Trophoblast cell (in vitro differentiated cells and primary cell): ENCODE measurements at regions not wholly inside any gene's neighbourhood (a gene's known extent, or its start where the extent isn't known, plus 50 kb on each side); places are given as distances from the start of the nearest gene placed in this dataset.
"Not testable (repeated sequence)": the region's sequence is repeated elsewhere in the genome, so short reads cannot be mapped to it uniquely, and the experiment has no call there.

Source experiments
- DNase-seq, 2 donors: peaks; one replicate each; pipeline ENCODE4 v3.0.0-alpha.2; 2016
- H2AFZ ChIP-seq: 2 replicates; pipeline ENCODE4 v1.6.1; 2013; ENCODE audit warnings: low read length, moderate library complexity, mild to moderate bottlenecking; ENCODE audit not compliant: insufficient read depth, poor library complexity
- H2AK5ac ChIP-seq: 2 replicates; pipeline ENCODE4 v1.6.1; 2013; ENCODE audit warnings: mild to moderate bottlenecking, low read length
- H2BK120ac ChIP-seq: 2 replicates; pipeline ENCODE4 v1.6.1; 2013; ENCODE audit warnings: low read length, mild to moderate bottlenecking, moderate library complexity; ENCODE audit not compliant: insufficient read depth, poor library complexity
- H2BK12ac ChIP-seq: 2 replicates; pipeline ENCODE4 v1.6.1; 2013; ENCODE audit warnings: mild to moderate bottlenecking, low read length, moderate library complexity
- H2BK5ac ChIP-seq: 2 replicates; pipeline ENCODE4 v1.6.1; 2013; ENCODE audit warnings: low read length, low read depth, moderate library complexity, mild to moderate bottlenecking; ENCODE audit not compliant: poor library complexity
- H3K14ac ChIP-seq: 2 replicates; pipeline ENCODE4 v1.6.1; 2013; ENCODE audit warnings: mild to moderate bottlenecking, low read length
- H3K18ac ChIP-seq: 2 replicates; pipeline ENCODE4 v1.6.1; 2013; ENCODE audit warnings: mild to moderate bottlenecking, low read length
- H3K23ac ChIP-seq: 2 replicates; pipeline ENCODE4 v1.6.1; 2013; ENCODE audit warnings: low read length
- H3K27ac ChIP-seq: 2 replicates; pipeline ENCODE4 v1.5.1; 2013; ENCODE audit warnings: low read depth, mild to moderate bottlenecking, inconsistent platforms, low read length, moderate library complexity
- H3K27me3 ChIP-seq: 2 replicates; pipeline ENCODE4 v1.6.1; 2013; ENCODE audit warnings: inconsistent platforms, mild to moderate bottlenecking, low read length, moderate library complexity; ENCODE audit not compliant: insufficient read depth
- H3K36me3 ChIP-seq, 2 experiments: 1 replicate in 1 of 2; 2 replicates in 1 of 2; pipeline ENCODE4 v1.6.1; 2013; ENCODE audit warnings: low read length in 2 of 2, mild to moderate bottlenecking in 2 of 2, moderate library complexity in 1 of 2; ENCODE audit not compliant: insufficient read depth in 2 of 2, control insufficient read depth in 1 of 2
- H3K4ac ChIP-seq: 2 replicates; pipeline ENCODE4 v1.6.1; 2013; ENCODE audit warnings: low read depth, mild to moderate bottlenecking, low read length, moderate library complexity
- H3K4me1 ChIP-seq, 2 experiments: 1 replicate in 1 of 2; 2 replicates in 1 of 2; pipeline ENCODE4 v1.6.1; 2013; ENCODE audit warnings: low read length in 2 of 2, mild to moderate bottlenecking in 2 of 2, moderate library complexity in 1 of 2; ENCODE audit not compliant: insufficient read depth in 2 of 2, control insufficient read depth in 1 of 2
- H3K4me2 ChIP-seq: 2 replicates; pipeline ENCODE4 v1.6.1; 2013; ENCODE audit warnings: inconsistent platforms, mild to moderate bottlenecking, low read length, moderate library complexity
- H3K4me3 ChIP-seq: 2 replicates; pipeline ENCODE4 v1.5.1; 2013; ENCODE audit warnings: mild to moderate bottlenecking, low read depth, low read length, inconsistent platforms
- H3K79me1 ChIP-seq: one replicate; pipeline ENCODE4 v1.6.1; 2013; ENCODE audit warnings: low read length
- H3K79me2 ChIP-seq: 2 replicates; pipeline ENCODE4 v1.6.1; 2013; ENCODE audit warnings: low read length, mild to moderate bottlenecking; ENCODE audit not compliant: control insufficient read depth, insufficient read depth, poor library complexity
- H3K9ac ChIP-seq: 2 replicates; pipeline ENCODE4 v1.6.1; 2013; ENCODE audit warnings: mild to moderate bottlenecking, low read length
- H3K9me3 ChIP-seq: 2 replicates; pipeline ENCODE4 v1.6.1; 2013; ENCODE audit warnings: low read depth, mild to moderate bottlenecking, control low read depth, inconsistent platforms, low read length; ENCODE audit not compliant: insufficient read depth
- H4K12ac ChIP-seq: 2 replicates; pipeline ENCODE4 v1.6.1; 2013; ENCODE audit warnings: low read depth, mild to moderate bottlenecking, low read length, moderate library complexity
- H4K8ac ChIP-seq: 2 replicates; pipeline ENCODE4 v1.6.1; 2013; ENCODE audit warnings: low read depth, mild to moderate bottlenecking, low read length, moderate library complexity
- H4K91ac ChIP-seq: one replicate; pipeline ENCODE4 v1.6.1; 2013; ENCODE audit warnings: low read depth, mild to moderate bottlenecking, low read length, moderate library complexity
- WGBS: extraction: QIAGEN DNeasy Blood & Tissue Kit; methylation state at CpG from one replicate; pipeline ENCODE4 v1.1.7; 2013; ENCODE audit warnings: missing lambda C conversion rate; ENCODE audit not compliant: insufficient read length, insufficient coverage; ENCODE audit errors: extremely low coverage; 5-methylcytosine and 5-hydroxymethylcytosine counted together

GRCh38 chr1:779621-780020, 93.2 kb upstream of the OR4F16 start:
- not testable (repeated sequence) for H4K12ac ChIP-seq, H3K36me3 ChIP-seq, H2BK5ac ChIP-seq, H3K18ac ChIP-seq, H3K23ac ChIP-seq, H2BK12ac ChIP-seq, H3K4ac ChIP-seq, H3K9me3 ChIP-seq, H3K4me1 ChIP-seq, H3K79me2 ChIP-seq, H3K9ac ChIP-seq, H3K27me3 ChIP-seq, H4K8ac ChIP-seq, H3K4me2 ChIP-seq, H2AFZ ChIP-seq, H3K79me1 ChIP-seq, H3K4me3 ChIP-seq, H4K91ac ChIP-seq, H2BK120ac ChIP-seq, H3K27ac ChIP-seq, H3K14ac ChIP-seq, H2AK5ac ChIP-seq
- peak; percentile 18 to 38 for DNase-seq
- WGBS: no CpG with 5 or more reads among the region's 13 CpGs

GRCh38 chr1:788835-789234, 102.4 kb upstream of the OR4F16 start:
- Histone ChIP-seq H3K4me3 (no peak overlapping the region), H4K8ac (no peak overlapping the region), H2AK5ac (no peak overlapping the region), H3K4me1 (no peaks in the 10 kb centered on the region), H3K27me3 (no peaks in the 10 kb centered on the region), H2BK5ac (no peak overlapping the region), H3K23ac (no peak overlapping the region), H3K79me1 (no peaks in the 10 kb centered on the region), H3K4me2 (no peak overlapping the region), H3K79me2 (no peaks in the 10 kb centered on the region), H2BK12ac (no peak overlapping the region), H4K12ac (no peak overlapping the region), H3K18ac (no peak overlapping the region), H3K9ac (no peak overlapping the region), H3K14ac (no peak overlapping the region), H2AFZ (no peak overlapping the region), H2BK120ac (no peak overlapping the region), H3K27ac (no peak overlapping the region), H3K4ac (no peak overlapping the region), H3K36me3 (peaks cover 0 to 2% of the 10 kb centered on the region in 2 experiments), H3K9me3 (peaks cover 5% of the 10 kb centered on the region), H4K91ac (no peak overlapping the region)
- peak in 1 of 2 donors; percentile 8 for DNase-seq
- no CpG with 5 or more reads among the region's 13 CpGs for WGBS

GRCh38 chr1:789606-790005, 103.2 kb upstream of the OR4F16 start:
- not testable (repeated sequence) for H3K14ac ChIP-seq, H3K36me3 ChIP-seq, H3K18ac ChIP-seq, H3K4ac ChIP-seq, H2BK120ac ChIP-seq, H2BK5ac ChIP-seq, H3K27ac ChIP-seq, H3K79me2 ChIP-seq, H4K12ac ChIP-seq, H4K8ac ChIP-seq, DNase-seq, H4K91ac ChIP-seq, H3K9me3 ChIP-seq, H2AK5ac ChIP-seq, H3K4me1 ChIP-seq, H3K79me1 ChIP-seq, H3K27me3 ChIP-seq, H3K23ac ChIP-seq, H3K4me2 ChIP-seq, H2BK12ac ChIP-seq, H3K9ac ChIP-seq, H2AFZ ChIP-seq, H3K4me3 ChIP-seq
- 100% methylated on average over 3 of the region's 17 CpGs for WGBS

GRCh38 chr1:790388-790930, 104.0 kb upstream of the OR4F16 start:
- H3K23ac ChIP-seq, H3K18ac ChIP-seq, H4K12ac ChIP-seq, H2AFZ ChIP-seq, H2BK120ac ChIP-seq, H3K79me1 ChIP-seq, H3K9ac ChIP-seq, H3K9me3 ChIP-seq, H3K4me3 ChIP-seq, H4K8ac ChIP-seq, H2BK12ac ChIP-seq, H3K36me3 ChIP-seq, H2AK5ac ChIP-seq, H3K4me1 ChIP-seq, H3K79me2 ChIP-seq, H3K27ac ChIP-seq, H3K14ac ChIP-seq, H3K4me2 ChIP-seq, H4K91ac ChIP-seq, H3K4ac ChIP-seq, H2BK5ac ChIP-seq, H3K27me3 ChIP-seq: not testable (repeated sequence)
- DNase-seq: peak in 1 of 2 donors; percentile 19
- WGBS: no CpG with 5 or more reads among the region's 10 CpGs
